Activated T-cell treated with anti-CD3 and anti-CD28 coated beads for 1 hour (primary cell): ENCODE measurements at regions not wholly inside any gene's neighbourhood (a gene's known extent, or its start where the extent isn't known, plus 50 kb on each side); places are given as distances from the start of the nearest gene placed in this dataset.

Experiments
- DNase-seq: peaks from one replicate; pipeline ENCODE4 v3.0.0-alpha.2; 2020; ENCODE audit warnings: low read depth

GRCh38 chr1:4016351-4017130 lies 116.5 kb upstream of the C1orf174 start:
- no peak for DNase-seq

- DNase-seq, result no peak
These were observed 117.7 kb upstream of the C1orf174 start for GRCh38 chr1:4017636-4018365.

- DNase-seq, result no peak
These were observed 118.5 kb upstream of the C1orf174 start for GRCh38 chr1:4018466-4019146.

- no peak for DNase-seq
These were observed 119.1 kb upstream of the C1orf174 start for GRCh38 chr1:4019147-4019521.

- DNase-seq, result no peak
These were observed 119.7 kb upstream of the C1orf174 start for GRCh38 chr1:4019606-4020331.

GRCh38 chr1:4020449-4020848 lies 120.4 kb upstream of the C1orf174 start:
- DNase-seq, result no peak

- no peak for DNase-seq
These were observed 121.3 kb upstream of the C1orf174 start for GRCh38 chr1:4021136-4021973.

GRCh38 chr1:4021974-4022268 lies 121.8 kb upstream of the C1orf174 start:
- DNase-seq, result no peak

GRCh38 chr1:4022715-4023114 lies 122.6 kb upstream of the C1orf174 start:
- no peak for DNase-seq

GRCh38 chr1:4023678-4024077 lies 123.6 kb upstream of the C1orf174 start:
- no peak for DNase-seq

GRCh38 chr1:4024811-4025210 lies 124.7 kb upstream of the C1orf174 start:
- DNase-seq, result no peak

- no peak for DNase-seq
These were observed 125.7 kb upstream of the C1orf174 start for GRCh38 chr1:4025752-4026151.

- no peak for DNase-seq
These were observed 126.9 kb upstream of the C1orf174 start for GRCh38 chr1:4027008-4027407.

- DNase-seq, result no peak
These were observed 127.5 kb upstream of the C1orf174 start for GRCh38 chr1:4027492-4028138.

GRCh38 chr1:4028139-4028501 lies 128.0 kb upstream of the C1orf174 start:
- DNase-seq, result no peak

GRCh38 chr1:4029376-4029775 lies 129.3 kb upstream of the C1orf174 start:
- DNase-seq, result no peak

GRCh38 chr1:4032571-4032970 lies 132.5 kb upstream of the C1orf174 start:
- no peak for DNase-seq

GRCh38 chr1:4033129-4033676 lies 133.1 kb upstream of the C1orf174 start:
- no peak for DNase-seq

GRCh38 chr1:4033713-4034112 lies 133.6 kb upstream of the C1orf174 start:
- no peak for DNase-seq

- no peak for DNase-seq
These were observed 134.3 kb upstream of the C1orf174 start for GRCh38 chr1:4034318-4034887.

- DNase-seq, result no peak
These were observed 144.9 kb upstream of the C1orf174 start for GRCh38 chr1:4044967-4045366.
